ENCODE measurements at regions not wholly inside any gene's neighbourhood (a gene's known extent, or its start where the extent isn't known, plus 50 kb on each side); places are given as distances from the start of the nearest gene placed in this dataset.

GRCh38 chr5:143505354-143505753 lies 101.9 kb upstream of the NR3C1 start:
- Histone ChIP-seq H3K9me3 (no peaks in the 10 kb centered on the region), H3K4me3 (no peak overlapping the region), H3K36me3 (ENCODE audit: low read depth, missing control alignments) (no peaks in the 10 kb centered on the region), H3K4me1 (no peaks in the 10 kb centered on the region), H3K27ac (no peak overlapping the region), H3K27me3 (no peaks in the 10 kb centered on the region)
- intact Hi-C loops (cut with DNase I; ENCODE audit: low total_unique reads) = no loop called here
- TF ChIP-seq CTCF (IDR thresholded peaks at IDR 0.05) = no peak
- no peak for TF ChIP-seq POLR2A (IDR thresholded peaks at IDR 0.05)
- DNase-seq = no peak

GRCh38 chr5:143501310-143502044 lies 98.0 kb upstream of the NR3C1 start:
- H3K27me3 ChIP-seq = no peaks in the 10 kb centered on the region
- no peaks in the 10 kb centered on the region for H3K36me3 ChIP-seq (ENCODE audit: low read depth, missing control alignments)
- no peak overlapping the region for H3K27ac ChIP-seq
- intact Hi-C loops (cut with DNase I; ENCODE audit: low total_unique reads) = no loop called here
- no peaks in the 10 kb centered on the region for H3K9me3 ChIP-seq
- no peak for DNase-seq
- H3K4me3 ChIP-seq = no peak overlapping the region
- WGBS, 2 donors = 75 to 79% methylated on average over 7 of the region's 7 CpGs
- no peaks in the 10 kb centered on the region for H3K4me1 ChIP-seq
- TF ChIP-seq POLR2A (IDR thresholded peaks at IDR 0.05) (no peak), CTCF (IDR thresholded peaks at IDR 0.05) (no peak)

DNA sequence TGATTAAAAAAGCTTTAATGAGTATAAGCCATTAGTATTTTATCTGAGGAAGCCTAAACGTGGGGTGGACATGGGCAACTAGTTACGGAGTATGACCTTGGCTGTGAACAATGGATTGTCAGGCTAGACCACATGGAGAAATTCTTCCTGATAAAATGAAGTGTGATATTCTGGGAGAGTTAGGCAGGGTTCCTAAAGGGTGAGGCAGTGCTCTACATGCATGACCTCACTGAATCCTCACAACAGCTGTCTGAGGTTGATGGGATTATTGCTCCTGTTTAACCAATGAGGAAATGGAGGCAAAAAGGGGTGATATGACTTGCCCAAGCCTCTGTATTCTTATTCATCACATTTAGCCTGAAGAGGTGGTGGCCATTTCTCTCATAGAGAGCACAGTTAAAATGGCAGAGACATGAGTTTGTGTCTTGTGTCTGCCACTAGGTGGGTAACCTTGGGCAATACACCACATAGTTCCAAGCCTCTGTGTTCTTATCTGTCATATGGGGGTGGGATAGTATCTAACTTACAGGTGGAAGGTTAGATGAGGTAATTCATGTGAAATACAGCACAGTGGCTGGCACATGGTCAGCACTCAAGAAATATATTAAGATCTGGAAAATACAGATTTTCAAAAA lies 96.1 kb upstream of the NR3C1 start:
- H3K36me3 ChIP-seq (ENCODE audit: low read depth, missing control alignments) = no peaks in the 10 kb centered on the region
- 42 to 60% methylated on average over 2 of the region's 2 CpGs for WGBS, 2 donors
- no peak for DNase-seq
- no peak for TF ChIP-seq POLR2A (IDR thresholded peaks at IDR 0.05)
- no peak for TF ChIP-seq CTCF (IDR thresholded peaks at IDR 0.05)
- intact Hi-C loops (cut with DNase I; ENCODE audit: low total_unique reads) = no loop called here
- no peak overlapping the region for H3K27ac ChIP-seq
- no peaks in the 10 kb centered on the region for H3K27me3 ChIP-seq
- no peak overlapping the region for H3K4me3 ChIP-seq
- peaks cover 5% of the 10 kb centered on the region for H3K4me1 ChIP-seq
- no peaks in the 10 kb centered on the region for H3K9me3 ChIP-seq

- no peaks in the 10 kb centered on the region for H3K36me3 ChIP-seq (ENCODE audit: low read depth, missing control alignments)
- peaks cover 5% of the 10 kb centered on the region for H3K4me1 ChIP-seq
- intact Hi-C loops (cut with DNase I; ENCODE audit: low total_unique reads) = no loop called here
- H3K27ac ChIP-seq = no peak overlapping the region
- no peaks in the 10 kb centered on the region for H3K9me3 ChIP-seq
- no peak overlapping the region for H3K4me3 ChIP-seq
- no peak for DNase-seq
- no peak for TF ChIP-seq CTCF (IDR thresholded peaks at IDR 0.05)
- no peak for TF ChIP-seq POLR2A (IDR thresholded peaks at IDR 0.05)
- H3K27me3 ChIP-seq = no peaks in the 10 kb centered on the region
These were observed 95.3 kb upstream of the NR3C1 start for GRCh38 chr5:143498821-143499220.

DNA sequence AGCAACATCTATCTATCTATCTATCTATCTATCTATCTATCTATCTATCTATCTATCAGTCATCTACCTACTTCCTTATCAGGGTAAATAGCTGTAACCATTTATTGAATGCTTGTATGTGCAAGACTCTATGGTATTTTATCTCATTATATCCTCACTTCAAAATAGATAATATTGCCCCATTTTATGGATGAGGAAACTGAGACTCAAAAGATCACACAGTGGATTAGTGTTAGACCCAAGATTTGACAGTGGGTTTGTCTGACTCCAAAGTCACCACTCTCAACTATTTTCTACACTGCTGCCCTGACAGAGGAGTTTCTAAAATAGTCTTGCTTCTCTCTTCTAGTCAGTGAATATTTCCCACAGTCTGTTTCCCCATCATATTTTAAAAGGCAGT lies 94.3 kb upstream of the NR3C1 start:
- Histone ChIP-seq H3K4me3 (no peak overlapping the region), H3K27ac (no peak overlapping the region), H3K27me3 (no peaks in the 10 kb centered on the region), H3K4me1 (peaks cover 5% of the 10 kb centered on the region), H3K9me3 (no peaks in the 10 kb centered on the region), H3K36me3 (ENCODE audit: low read depth, missing control alignments) (no peaks in the 10 kb centered on the region)
- DNase-seq = no peak
- TF ChIP-seq CTCF (IDR thresholded peaks at IDR 0.05) = no peak
- TF ChIP-seq POLR2A (IDR thresholded peaks at IDR 0.05) = no peak
- intact Hi-C loops (cut with DNase I; ENCODE audit: low total_unique reads) = no loop called here
